ENCODE measurements at regions not wholly inside any gene's neighbourhood (a gene's known extent, or its start where the extent isn't known, plus 50 kb on each side); places are given as distances from the start of the nearest gene placed in this dataset.

- no peak for DNase-seq (ENCODE audit: low read depth, low spot score)
Measured at GRCh38 chr14:86641310-86641709, 1111.4 kb downstream of the FLRT2 start.

More at GRCh38 chr14:86641310-86641709, 1111.4 kb downstream of the FLRT2 start:
- H3K4me3 ChIP-seq (replicated peaks in 1 of 3; ENCODE audit: insufficient read depth in 1 of 3, low read depth in 1 of 3, low read length in 3 of 3), result no peak overlapping the region
- ChIA-PET POLR2A (no interaction called here), CTCF (no interaction called here)
- H3K9me3 ChIP-seq (replicated peaks; ENCODE audit: control insufficient read depth, insufficient read depth, low read length), result no peaks in the 10 kb centered on the region
- no peak overlapping the region for H3K9ac ChIP-seq (replicated peaks; ENCODE audit: extremely low read depth, insufficient read depth, low read length)
- intact Hi-C loops (cut with micrococcal nuclease) (no loop called here), dilution Hi-C loops (cut with MboI; ENCODE audit: extremely low pct_ligation_motif_present, low sequenced_read_pairs) (no loop called here)
- no TSS peak for BruUV-seq (replicated peaks)
- TF ChIP-seq CTCF (IDR thresholded peaks at IDR 0.05; ENCODE audit: extremely low read depth in 1 of 2, insufficient read depth in 1 of 2, low read depth in 1 of 2, low read length in 2 of 2) (no peak), MAX (IDR thresholded peaks at IDR 0.05; ENCODE audit: insufficient read depth, insufficient read length) (no peak), FOS (IDR thresholded peaks at IDR 0.05; ENCODE audit: borderline replicate concordance, insufficient read depth, low read length) (no peak), MYC (IDR thresholded peaks at IDR 0.05; ENCODE audit: low read depth, low read length) (no peak), EZH2 (IDR thresholded peaks at IDR 0.05; ENCODE audit: borderline replicate concordance, low read depth, low read length, severe bottlenecking) (no peak), GATA2 (IDR thresholded peaks at IDR 0.05; ENCODE audit: insufficient read depth, insufficient read length, low read depth, low read length) (no peak), POLR2AphosphoS5 (IDR thresholded peaks at IDR 0.05; ENCODE audit: insufficient read depth, low read depth, low read length) (no peak)
- no peaks in the 10 kb centered on the region for H4K20me1 ChIP-seq (replicated peaks; ENCODE audit: control insufficient read depth, extremely low read depth, insufficient read depth, low read length)
- FAIRE-seq, result no peak
- no peak overlapping the region for H3K4me2 ChIP-seq (ENCODE audit: insufficient read depth, low read length)
- no peak overlapping the region for H2AFZ ChIP-seq (ENCODE audit: low read depth, low read length)
- H3K79me2 ChIP-seq (ENCODE audit: control insufficient read depth, insufficient read depth, low read length), result no peaks in the 10 kb centered on the region
- H3K4me1 ChIP-seq (ENCODE audit: control insufficient read depth, extremely low read depth, insufficient read depth, low read length), result no peaks in the 10 kb centered on the region
- no peak overlapping the region for H3K27ac ChIP-seq (ENCODE audit: insufficient read depth, low read depth, low read length)
- no peaks in the 10 kb centered on the region for H3K27me3 ChIP-seq (ENCODE audit: control insufficient read depth in 2 of 2, insufficient read depth in 2 of 2, low read length in 2 of 2)
- no peaks in the 10 kb centered on the region for H3K36me3 ChIP-seq (ENCODE audit: control insufficient read depth in 2 of 2, extremely low read depth in 1 of 2, insufficient read depth in 2 of 2, low read length in 2 of 2)
- no peaks in the 10 kb centered on the region for H3K9me1 ChIP-seq (replicated peaks; ENCODE audit: control insufficient read depth, extremely low read depth, insufficient read depth, low read length)
